HG02938 (cell line): ENCODE measurements at regions not wholly inside any gene's neighbourhood (a gene's known extent, or its start where the extent isn't known, plus 50 kb on each side); places are given as distances from the start of the nearest gene placed in this dataset.
"Not testable (repeated sequence)": the region's sequence is repeated elsewhere in the genome, so short reads cannot be mapped to it uniquely, and the experiment has no call there.

Experiments
- ATAC-seq: cut with Tn5 transposase; IDR thresholded peaks from one replicate; pipeline ENCODE4 v1.9.1; 2021; ENCODE audit warnings: mild to moderate bottlenecking, moderate library complexity; ENCODE audit not compliant: unreplicated experiment

DNA sequence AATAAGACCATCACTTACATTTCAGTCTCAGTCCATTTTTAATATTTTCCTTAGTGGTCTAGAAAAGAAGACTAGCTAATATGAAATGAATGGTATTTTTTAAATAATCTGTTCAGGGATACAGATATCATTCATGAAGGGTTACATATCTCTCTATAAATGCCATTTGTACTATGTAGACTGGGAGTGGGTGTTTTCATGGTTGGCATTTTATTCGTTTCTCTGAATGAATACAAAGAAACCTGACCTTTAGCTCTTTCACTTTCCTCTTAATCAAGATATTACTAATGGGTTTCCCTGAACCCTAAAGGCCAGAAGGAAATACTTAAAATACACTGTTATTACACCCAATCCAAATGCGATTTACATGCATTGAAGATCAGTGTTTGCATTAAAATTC, 788.9 kb downstream of the TBC1D32 start:
- ATAC-seq, result no peak

DNA sequence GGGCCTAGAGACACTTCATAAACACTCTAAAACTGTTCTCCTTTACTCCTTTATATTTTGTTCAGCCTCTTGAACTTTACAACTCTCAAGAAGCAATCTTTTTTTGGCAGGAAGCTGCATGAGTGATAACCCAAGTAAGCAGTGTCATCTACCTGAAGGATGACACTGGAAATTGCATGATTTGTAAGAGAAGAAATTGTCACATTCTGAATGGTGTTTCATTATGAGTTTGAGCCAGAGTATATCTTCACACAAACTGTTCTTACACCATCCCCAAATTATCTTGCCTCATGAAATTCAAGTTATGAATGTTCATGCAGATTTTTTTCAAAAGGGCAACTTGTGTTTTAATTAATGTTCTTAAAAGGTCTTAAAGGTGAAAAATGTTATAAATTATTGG, 799.3 kb downstream of the TBC1D32 start:
- no peak for ATAC-seq

DNA sequence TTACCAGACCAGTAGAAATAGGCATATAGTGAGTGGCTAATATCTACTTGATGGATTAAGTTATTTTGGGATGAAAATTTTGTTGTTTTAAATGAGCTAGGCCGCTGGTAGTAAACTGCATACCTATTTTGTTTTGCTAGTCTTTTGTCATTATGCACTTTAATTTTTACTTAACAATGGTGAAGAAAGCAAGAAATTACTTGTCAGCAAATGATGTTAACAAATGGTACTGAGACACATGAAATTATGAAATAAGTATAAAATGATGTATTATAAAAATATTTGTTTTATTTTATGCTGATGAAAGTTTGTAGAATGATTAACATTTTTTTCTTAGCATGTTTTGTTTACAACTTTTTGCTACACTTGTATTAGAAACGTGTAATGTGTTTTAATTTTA, 807.7 kb downstream of the TBC1D32 start:
- no peak for ATAC-seq

DNA sequence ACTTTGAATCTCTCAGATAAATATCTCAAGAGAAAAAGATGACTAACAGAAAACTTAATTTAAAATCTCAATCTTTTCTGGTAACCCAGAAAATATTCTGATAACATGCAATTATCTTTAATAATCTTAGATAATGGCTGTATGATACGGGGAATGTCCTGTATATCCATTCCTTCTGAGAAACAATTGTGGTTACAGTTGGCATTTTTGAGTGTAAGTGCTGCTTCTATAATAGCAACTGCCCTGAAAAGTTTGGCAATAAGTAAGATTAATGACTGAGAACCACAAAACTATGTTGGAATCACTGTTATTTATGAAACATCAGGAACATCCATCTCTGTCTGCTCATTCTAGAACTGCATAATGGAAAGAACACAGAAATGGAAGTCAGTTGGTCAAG, 819.7 kb downstream of the TBC1D32 start:
- no peak for ATAC-seq

DNA sequence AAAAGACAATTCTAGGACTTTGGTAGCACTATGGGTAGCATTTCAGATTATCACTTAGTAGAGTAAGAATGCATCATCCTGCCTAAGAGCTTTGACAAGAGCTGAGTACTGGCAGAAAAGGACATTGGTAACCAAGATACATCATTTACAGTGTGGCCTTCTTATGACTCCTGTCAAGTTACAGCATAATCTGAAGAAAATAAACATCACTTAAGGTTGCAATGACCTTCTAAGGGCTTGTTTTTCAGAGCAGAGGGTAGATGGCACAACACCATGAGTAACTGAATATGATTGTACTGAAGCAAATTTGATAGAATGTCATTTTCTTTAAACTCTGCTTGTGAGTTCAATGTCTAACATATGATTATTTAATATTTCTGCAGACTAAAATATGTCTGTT, 822.6 kb downstream of the TBC1D32 start:
- ATAC-seq, result no peak

DNA sequence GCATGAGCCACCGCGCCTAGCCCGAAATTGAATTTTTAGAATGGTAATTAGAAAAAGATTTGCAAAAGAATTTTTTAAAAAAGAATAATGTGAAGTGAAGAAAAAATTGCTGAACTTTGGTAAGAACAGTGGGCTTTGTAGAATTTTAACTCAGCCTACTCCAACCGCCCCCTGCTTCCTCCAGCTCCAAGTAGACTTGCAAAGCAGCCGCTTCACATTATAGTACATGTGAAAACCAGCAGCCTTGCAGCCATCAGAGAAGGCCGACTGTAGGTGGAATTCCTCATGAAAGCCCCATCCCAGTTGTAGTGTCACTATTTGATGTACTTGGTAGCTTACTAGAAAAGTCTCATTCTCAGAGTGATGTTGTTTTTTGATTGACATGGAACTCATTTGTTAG, 835.6 kb downstream of the TBC1D32 start:
- ATAC-seq, result no peak

DNA sequence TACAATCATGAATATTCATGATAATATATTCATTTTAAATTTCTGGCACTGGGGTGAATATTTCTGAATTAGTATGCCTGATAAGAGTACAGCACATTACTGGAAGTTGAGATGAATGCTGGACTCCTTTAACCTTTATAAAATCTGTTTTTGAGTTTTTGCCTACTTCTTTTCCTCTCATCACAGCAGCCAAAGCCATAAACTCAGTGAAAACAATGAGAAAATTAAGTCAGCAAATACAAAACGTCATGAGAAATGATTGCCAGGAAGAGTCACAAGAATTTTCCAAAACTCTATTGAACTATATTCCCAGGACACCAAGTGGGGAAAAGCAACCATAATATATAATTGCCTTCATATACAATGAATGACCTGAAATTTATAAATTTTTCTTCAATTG, 837.6 kb downstream of the TBC1D32 start:
- no peak for ATAC-seq

DNA sequence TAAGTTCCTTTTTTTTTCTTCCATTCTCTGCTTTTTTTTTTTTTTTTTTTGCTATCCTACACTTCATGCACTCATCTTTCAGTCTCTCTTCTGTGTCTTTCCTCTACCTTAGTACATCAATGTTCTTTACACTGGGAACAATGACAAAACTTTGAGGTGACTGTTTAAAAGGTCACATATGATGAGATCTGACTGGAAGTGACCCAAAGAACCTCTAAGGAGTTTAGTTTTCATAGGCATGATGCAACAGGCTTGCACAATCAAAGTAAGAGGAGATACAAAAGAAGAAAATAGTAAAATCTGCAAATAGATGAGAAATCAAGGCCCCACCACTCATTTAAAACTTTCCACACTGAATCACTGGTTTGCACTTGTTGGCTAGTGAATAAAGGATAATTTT, 840.8 kb downstream of the TBC1D32 start:
- ATAC-seq, result no peak

DNA sequence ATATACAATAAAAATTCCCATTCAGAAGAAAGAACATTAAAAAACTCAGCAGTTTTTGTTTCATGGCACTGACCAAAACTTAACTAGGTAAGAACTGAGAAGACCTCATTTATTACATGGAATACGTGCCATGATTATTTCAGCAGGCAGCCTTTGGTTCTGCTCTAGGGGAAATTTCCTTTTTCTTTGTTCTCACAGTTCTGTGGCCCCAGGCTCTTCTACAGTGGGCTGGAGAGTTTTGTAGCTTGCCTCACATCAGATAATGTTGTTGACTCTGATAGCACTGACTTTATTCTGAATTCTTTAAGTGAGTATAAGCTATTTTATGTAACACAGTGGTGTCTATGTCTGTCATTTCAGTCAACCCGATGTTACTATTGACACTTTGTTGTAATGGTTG, 844.3 kb downstream of the TBC1D32 start:
- ATAC-seq, result no peak

DNA sequence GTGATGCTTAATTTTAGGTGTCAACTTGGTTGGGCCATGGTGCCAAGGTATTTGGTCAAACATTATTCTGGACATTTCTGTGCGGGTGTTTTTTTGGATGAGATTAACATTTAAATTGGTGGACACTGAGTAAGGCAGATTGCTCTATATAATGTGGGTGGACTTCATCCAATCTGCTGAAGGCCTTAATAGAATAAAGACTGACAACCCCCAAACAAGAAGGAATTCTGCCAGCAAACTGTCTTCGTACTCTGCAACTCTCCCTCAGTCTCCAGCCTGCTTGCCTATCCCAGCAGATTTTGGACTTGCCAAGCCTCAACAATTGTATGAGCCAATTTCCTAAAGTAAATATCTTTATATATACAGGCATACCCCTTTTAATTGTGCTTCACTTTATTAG, 850.1 kb downstream of the TBC1D32 start:
- ATAC-seq, result no peak

DNA sequence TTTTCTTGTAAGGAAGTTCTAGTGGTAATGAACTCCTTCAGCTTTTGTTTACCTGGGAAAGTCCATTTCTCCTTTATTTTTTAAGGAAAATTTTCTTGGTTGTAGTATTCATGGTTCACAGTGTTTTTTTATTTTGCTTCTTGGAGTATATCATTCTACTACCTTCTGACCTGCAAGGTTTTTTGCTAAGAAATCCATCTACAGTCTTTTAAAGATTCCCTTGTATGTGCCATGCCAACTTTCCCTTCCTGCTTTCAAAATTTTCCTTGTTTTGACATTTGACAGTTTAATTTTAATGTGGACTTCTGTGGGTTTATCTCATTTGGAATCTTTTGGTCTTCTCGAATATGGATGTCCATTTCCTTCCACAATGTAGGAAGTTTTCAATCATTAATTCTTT, 855.6 kb downstream of the TBC1D32 start:
- no peak for ATAC-seq

DNA sequence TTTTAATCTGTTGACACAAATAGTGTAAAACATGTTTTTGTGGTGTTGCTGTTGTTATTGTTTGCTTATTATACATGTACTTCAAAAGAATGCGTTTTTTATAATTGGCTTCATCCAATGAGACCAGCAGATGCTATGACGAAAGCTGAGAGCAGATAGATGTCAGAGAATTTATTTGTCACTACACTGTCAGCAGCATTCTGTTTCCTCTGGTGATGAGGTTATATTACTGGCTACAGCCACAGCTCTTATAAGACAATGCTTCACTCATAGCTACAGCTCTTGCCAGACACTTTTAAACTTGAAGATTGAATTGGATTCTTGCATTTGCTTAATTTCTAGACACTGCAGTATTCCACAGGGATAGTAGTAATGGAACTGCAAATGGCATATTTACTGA, 860.5 kb downstream of the TBC1D32 start:
- no peak for ATAC-seq

DNA sequence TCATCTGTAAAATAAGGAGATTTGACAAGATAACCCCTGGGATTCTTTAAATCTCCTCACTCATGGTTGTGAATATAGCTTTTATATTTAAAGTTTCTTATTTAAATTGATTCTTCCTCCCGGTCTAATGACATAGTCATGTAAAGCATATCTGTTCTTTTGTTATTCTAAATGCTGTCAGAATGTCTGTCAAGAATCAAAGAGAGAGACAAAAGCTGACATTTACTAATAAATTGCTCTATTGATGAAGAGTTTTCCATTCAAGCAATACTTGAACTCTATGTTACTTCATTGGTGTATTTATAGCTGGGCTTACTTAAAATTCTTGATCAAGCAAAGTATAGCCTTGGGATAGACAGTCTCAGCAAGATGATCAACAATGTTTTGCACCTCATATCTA, 865.8 kb downstream of the TBC1D32 start:
- ATAC-seq, result no peak

DNA sequence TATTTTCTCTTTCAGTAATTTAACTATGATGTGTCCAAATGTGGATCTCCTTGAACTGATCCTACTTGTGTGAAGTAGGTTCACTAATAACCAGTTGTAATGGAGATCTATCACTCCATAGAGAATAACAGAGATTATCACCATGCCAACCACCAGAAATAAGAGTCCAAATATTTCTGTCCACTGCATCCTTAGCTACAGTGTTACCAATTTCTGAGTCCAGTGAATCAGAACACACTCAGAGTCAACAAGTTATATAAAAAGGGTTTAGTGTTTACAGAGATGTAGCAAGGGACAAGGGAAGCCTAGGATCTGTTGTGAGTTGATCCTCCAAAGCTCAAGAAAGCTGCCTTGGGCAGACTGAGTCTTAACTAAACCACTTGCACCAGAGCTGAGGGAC, 882.8 kb downstream of the TBC1D32 start:
- no peak for ATAC-seq

DNA sequence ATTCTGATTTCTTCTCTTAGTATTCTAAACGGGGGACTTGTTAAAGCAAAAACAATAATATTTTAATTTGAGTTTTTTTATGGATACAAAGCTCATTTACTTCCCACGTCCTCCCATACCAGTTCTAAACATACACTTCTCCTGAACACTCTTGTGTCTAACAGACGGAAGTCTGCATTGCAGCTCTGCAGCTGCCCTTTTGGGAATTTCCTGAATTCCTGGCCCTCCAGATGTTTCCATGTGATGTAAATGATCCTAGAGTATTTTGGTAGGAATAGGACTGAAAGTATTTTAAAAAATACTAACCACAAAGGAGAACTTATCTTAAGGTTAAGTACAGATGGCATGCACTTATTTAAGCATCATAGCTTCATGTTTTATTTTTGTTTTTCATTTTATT, 886.7 kb downstream of the TBC1D32 start:
- no peak for ATAC-seq

DNA sequence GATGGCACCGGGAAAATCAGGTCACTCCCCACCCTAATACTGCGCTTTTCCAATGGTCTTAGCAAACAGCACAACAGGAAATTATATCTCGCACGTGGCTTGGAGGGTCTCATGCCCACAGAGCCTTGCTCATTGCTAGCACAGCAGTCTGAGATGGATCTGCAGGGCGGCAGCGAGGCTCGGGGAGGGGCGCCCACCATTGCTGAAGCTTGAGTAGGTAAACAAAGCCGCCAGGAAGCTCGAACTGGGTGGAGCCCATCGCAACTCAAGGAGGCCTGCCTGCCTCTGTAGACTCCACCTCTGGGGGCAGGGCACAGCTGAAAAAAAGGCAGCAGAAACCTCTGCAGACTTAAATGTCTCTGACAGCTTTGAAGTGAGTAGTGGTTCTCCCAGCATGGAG, 901.4 kb downstream of the TBC1D32 start:
- not testable (repeated sequence) for ATAC-seq

DNA sequence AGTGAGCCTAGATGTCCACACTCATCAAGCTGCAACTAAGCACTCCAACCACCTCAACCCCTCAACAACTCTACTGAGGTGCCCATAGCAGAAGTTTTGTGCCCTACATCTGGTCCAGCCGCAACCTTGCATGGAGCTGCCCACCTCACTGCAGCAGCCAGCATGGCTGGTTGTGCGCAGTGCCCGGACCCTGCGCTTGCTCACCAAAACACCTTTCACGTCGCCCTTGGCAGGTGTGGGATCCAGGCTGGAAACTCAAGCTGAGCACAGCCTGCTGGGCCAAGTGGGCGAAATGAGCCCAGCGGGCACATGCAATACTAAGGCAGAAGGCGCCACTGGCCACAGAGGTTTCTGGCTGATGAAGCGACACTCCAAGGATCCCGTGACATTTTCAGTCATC, 902.4 kb downstream of the TBC1D32 start:
- no peak for ATAC-seq

DNA sequence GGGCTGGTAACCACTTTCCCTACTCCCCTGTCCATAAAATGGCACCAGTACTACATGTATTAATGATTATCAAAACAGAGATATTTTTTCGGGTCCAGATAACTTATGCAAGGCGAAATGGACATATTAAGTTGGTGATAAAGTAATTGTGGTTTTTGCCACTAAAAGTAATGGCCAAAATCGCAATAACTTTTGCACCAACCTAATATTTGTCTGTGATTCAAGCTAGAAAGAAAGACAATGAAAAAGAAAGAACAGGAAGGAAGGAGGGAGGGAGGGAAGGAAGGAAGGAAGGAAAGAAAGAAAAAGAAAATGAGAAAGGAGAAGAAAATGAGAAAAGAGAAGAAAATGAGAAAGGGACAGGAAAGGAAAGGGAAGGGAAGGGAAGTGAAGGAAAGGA, 922.9 kb downstream of the TBC1D32 start:
- no peak for ATAC-seq

DNA sequence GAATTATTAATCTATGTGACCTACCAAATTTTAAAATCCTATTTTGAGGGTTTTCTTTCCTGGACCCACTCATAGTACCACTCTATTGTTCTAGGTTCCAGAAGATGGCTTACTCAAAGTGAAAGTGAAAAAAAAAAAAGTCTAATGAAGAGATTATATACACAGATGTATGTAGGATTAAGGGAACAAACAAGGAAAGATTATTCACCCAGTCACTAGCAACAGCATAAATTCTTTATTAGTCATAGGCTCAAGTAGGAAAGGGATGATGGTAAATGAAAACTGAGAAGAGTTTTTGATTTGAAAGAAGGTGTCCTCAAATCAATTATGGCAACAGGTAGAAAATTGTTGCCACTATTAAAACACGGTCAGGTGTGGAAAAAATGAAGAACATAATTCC, 923.7 kb downstream of the TBC1D32 start:
- no peak for ATAC-seq

DNA sequence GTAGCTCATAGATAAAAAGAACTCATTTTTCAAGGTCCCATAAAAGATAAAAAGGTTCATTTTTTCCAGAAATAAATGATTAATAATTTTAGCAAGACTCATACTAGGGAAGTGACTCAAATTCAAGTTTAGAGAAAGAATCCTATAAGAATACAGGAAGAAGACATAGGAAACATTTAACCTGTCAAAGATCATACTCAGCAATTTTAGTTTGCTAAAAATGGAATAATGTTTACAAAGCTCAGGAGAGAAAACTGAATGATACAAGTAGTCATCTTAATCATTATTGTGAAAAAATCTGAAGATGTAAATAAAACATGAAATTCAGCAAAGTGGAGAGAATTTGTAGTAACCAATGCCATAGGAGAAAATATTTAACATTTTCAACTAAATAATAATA, 926.6 kb downstream of the TBC1D32 start:
- ATAC-seq, result no peak

DNA sequence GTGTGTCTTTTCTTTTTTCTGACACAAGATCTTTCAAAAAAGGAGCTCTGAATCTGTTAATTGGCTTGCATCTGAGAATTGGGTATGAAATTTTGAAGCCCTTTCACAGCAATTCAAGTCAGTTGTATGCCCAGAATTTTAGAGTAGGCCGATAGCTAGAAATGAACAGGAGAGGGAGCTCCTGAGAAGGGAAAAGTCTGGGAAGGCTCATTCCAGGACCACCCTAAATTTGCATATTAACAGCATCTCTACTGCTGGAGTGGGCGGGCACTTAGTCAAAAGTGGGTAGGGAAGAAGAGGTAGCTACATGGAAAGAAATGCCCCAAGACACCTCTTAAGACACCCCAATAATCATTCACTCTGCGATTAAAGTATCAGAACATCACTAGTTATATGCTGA, 928.3 kb downstream of the TBC1D32 start:
- ATAC-seq, result no peak

DNA sequence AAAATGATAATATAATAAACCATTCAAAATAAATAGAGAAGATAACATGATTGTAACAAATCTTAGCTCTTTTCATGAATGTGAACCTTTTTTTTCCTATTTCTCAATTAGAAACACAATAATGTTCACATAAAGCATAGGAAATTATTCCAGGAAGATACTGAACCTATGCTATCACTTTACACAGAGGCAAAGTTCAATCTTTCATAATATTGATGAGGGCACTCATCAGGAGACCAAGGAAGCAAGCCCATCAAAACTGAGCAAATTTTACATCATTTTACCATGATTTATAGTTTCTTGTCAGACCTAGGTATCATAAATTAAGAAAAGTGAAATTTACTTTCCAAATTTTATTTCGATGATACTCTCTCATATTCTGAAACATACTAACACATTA, 938.5 kb downstream of the TBC1D32 start:
- no peak for ATAC-seq

DNA sequence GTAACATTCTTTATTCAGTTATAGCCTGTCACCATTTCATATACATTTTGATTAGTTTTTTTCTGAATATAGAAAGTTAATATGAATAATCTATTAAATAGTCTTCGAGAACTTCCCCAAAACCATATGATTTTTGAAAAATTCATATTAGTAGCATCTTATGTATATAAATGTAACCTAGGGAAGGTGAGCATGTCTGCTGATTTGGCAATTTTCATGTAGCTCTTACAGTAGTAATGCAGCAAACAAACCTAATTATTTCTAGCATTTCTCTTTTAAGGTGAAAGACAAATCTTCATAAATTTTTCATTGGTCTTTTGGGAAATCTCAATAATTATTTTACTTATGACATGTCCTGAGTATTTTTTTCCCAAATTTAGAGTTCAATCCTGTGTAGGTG, 939.0 kb downstream of the TBC1D32 start:
- ATAC-seq, result no peak

DNA sequence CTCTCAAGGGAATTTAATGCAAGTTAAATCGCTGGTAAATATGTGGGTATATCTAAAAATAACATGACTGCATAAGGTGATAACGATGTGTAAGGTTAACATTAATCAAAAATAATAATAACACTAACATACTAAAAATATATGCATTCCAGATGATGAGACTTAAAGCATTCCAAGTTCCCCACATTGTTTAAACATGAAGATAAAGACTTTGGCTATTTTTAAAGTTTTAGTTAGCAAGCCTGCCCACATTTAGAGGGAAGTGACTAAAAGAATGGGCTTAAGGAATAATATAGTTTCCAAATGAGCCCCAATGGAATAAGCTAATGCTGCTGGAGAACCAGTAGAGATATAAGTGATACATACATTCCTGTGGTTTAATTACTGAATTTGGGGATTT, 941.3 kb downstream of the TBC1D32 start:
- ATAC-seq, result no peak
